ENCODE measurements at regions not wholly inside any gene's neighbourhood (a gene's known extent, or its start where the extent isn't known, plus 50 kb on each side); places are given as distances from the start of the nearest gene placed in this dataset.
"Not testable (repeated sequence)": the region's sequence is repeated elsewhere in the genome, so short reads cannot be mapped to it uniquely, and the experiment has no call there.

DNA sequence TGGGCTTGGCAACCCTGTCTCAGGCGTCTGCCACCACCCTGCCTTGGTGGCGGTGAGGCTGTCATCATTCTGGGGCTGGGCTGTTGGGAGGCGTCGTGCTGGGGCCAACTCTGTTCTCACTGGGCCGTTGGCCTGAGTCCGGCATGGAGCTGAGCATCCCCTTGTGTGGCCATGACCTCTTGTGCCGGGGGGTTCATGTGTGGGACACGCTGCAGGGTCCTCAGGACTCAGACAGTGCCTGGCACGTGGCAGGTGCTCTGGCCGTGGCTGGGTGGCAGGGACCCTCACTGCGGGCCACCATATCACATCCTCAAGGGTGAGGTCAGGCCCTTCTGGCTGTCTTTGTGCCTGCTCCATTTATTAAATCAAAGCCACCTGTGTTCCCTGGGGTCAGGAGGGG, 197.4 kb downstream of the BANP start:
- DNase-seq = not testable (repeated sequence)

DNA sequence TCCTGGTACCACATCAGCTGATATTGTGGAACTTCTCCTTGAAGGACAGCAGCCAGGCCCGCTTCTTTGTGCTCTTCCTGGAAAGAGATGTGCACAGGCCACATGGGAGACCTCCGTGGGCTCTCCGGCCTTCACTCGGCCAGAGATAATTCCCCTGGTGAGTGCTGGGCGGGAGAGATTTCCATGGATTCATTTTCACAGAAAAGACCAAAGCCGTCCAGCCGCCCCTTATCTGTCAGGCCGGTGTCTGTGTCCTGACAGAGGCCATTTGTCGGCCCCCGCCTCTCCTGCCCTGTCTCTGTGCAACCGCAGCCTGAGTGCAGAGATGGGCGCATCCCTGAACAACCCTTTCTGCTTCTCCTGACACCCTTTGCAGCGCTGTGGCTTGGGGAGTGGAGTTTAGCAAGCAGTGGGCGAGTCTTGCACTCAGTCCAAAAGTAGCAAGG, 197.9 kb downstream of the BANP start:
- DNase-seq = not testable (repeated sequence)

DNA sequence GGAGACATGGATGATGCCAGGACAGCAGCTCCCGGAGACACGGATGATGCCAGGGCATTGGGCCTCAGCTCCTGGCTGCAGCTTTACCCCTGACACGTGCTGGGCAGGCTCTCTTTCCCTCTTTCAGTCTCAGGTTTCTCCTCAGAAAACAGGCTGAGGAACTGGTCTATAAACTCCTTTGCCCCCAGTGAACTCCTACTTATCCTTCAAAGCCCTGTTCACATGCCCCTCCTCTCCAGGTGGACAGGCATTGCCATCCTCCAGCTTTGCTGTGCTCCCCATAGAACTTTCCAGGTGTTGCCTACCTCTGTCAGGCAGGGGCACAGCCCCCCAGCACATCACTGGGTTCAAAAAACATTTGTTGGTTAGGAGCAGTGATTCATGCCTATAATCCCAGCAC, 198.4 kb downstream of the BANP start:
- not testable (repeated sequence) for DNase-seq

DNA sequence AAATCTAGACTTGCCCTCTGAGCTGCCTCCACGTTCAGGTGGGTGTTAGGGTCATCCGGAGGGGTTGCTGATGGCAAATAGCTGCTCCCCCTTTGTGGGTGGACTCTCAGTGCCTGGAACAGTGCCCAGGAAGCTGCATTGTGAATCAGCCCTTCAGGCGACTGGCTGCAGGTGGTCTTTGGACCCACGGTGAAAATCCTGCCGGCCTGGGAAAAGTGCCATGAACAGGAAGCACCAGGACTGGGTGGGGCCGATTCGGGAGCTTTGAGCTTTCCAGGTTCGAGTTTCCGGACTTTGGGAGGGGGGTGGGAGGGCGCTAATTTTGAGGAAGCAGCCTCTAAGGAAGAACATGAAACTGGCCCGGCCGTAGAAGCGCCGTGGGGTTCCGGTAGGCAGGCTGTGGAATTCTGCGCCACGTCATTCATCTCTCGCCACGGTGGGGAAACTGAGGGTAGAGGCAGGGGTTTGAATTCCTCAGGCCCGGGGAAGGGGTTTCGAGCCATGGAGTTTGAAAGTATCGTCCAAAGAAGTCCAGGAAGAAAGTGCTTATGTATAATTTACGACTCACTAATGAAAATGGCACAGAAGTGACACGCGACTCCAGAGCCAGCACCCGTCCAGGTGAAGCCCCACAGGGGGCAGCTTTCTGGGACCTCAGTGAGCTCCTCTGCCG, 199.4 kb downstream of the BANP start:
- not testable (repeated sequence) for DNase-seq

DNA sequence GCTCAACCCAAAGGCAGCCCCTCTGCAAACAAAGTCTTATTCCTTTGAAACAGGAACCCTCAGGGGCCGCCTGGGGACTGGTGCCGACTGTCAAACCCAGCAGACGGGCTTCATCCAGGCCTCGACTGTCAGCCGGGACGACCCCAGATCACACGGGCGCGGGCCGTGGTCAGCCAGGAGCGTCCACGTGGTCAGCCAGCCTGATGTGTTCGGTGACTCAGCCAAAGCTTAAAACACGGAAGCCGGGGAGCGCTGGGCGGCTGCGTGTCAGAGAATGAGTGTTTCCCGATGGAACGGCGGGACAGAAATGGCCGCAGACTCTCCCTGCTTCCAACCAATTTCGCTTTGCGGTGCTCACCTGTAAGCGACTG, 199.9 kb downstream of the BANP start:
- DNase-seq = not testable (repeated sequence)

DNA sequence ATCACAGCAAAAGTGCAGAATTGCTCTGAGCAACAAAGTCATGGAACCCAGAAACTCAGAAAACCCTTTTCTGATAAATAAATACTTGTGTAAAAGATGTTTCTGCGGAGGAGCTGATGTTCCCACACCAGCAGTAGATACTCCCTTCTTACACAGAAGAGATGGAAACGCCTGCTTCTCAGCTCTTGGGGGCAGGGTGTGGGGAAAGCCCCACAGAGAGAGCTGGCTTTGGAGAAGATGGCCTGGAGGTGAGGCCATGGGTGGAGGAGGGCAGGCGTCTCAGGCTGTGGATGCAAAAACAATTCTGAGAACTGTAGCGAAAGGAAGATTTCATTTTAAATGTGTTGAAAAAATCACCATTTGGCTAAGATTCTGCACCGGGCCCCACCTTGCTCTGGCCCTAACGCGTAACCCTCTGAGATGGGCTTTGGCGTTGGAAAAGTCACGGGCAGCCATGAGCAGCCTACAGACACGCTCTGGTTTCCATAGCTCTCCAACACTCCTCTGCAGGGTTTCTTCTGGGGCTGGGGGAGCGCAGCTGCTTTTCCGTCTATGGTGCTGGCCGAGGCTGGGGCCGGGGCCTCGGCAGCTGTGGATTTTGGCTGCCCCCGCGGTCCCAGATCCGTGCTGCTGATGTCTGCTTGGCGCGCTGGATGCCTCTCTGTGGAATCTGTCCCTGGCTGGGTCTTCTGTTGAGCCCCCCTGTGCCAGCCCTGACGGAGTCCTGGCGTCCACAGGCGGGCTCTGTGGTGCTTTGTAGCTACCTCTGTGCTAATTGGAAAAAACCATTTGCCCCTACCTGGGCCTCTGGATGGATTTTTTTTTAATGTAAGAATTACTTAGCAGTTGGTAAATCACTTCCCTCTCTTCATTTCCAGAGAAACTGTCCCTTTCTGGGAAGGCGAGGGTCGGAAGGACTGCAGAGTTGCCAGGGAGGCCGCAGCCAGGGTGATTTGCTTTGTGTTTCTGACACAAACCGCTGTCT, 200.9 kb downstream of the BANP start:
- DNase-seq = not testable (repeated sequence)

DNA sequence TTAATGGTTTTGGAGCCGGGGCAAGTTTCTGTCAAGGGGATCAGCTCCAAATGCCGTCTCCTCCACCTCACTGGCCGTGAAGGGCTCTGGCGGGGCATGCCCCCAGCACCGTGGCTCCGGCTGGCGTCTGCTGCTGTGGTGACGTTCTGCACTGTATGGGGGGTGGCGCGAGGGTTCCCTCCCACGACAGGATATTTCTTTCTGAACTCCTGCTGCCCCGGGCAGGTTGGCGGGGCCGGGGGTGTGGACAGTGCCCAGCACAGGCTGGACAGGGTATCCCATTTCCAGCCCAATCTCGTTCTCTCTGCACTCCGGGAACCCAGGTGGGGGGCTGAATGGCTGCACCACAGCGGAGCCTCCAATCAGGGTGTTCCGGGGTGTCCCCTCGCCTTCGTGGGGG, 201.6 kb downstream of the BANP start:
- not testable (repeated sequence) for DNase-seq

DNA sequence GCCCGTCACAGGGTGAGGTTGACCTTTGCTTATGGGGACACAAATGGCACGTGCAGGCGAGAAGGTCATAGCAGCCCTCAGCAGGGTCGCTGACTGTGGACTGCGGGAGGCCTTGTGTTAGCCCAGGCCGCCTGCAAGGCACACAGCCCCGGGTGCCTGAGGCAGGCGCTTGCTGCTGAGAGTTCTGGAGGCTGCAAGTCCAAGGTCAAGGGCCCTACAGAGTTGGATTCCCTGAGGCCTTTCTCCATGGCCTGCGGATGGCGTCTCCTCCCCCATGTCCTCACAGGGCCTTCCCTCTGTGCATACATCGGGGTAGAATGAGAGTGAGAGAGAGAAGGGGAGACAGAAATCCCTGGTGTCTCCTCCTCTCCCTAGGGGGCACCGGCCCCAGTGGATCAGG, 202.3 kb downstream of the BANP start:
- not testable (repeated sequence) for DNase-seq

DNA sequence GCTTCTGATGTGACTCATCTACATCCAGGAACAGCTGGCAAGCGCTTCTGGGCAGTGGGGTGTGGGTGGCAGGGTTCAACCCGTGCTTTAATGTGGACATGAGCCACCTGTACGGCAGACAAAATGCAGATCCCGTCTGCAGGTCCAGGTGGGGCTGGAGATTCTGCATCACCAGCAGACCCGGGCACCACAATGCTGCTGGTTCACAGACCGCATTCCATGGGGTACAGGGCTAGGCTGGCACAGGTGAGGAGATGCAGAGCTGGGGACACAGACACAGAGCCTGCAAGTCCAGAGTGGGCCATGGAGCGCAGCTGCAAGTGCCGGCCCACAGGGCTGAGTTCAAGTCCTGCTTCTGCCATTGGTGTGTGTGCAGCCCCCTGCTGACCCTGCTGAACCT, 203.7 kb downstream of the BANP start:
- DNase-seq = not testable (repeated sequence)

DNA sequence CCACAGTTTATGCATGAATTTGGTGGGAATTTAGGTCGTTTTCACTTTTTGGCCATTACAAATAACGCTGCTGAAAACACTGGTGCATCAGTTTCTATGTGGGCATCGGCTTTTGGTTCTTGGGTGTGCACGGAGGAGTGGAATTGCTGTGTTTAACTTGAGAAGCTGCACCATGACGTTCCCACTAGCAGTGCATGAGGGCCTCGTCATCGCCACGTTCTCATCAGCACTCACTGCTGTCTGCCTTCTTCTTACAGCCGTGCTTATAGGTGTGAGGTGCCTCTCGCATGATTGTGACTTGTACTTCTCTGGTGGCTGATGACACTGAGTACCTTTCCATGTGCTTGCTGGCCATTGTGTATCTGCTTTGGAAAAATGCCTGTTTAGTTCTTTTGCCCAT, 204.4 kb downstream of the BANP start:
- DNase-seq = not testable (repeated sequence)

DNA sequence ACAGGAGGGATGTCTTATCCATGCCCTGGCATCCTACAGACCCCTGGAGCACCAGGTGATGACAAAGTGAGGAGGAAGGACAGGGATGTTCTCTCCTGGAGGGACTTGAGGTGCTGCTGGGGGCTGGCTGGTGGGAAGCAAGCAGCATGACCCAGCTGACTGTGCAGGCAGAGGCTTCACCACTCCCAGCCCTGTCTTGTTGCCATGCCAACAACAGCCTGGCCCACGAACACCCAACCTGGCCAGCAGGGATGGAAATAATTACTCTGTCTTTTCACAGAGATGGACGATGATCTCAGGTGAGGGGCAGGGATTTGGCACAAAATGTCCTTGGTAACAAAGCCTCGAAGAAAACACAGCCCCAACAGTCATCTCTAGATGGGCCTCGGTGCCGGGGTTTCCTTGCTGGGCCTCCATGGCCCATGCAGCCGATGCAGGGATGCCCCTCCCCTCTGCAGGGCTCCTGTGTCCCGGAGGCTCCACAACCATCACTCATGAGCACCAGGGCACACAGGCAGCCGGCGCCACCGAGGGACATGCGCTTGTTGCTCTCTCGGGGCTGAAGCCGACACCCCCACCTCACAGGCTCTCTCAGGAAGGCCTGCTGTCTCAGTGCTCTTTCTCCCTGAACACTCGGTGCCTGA, 205.5 kb downstream of the BANP start:
- DNase-seq = not testable (repeated sequence)

DNA sequence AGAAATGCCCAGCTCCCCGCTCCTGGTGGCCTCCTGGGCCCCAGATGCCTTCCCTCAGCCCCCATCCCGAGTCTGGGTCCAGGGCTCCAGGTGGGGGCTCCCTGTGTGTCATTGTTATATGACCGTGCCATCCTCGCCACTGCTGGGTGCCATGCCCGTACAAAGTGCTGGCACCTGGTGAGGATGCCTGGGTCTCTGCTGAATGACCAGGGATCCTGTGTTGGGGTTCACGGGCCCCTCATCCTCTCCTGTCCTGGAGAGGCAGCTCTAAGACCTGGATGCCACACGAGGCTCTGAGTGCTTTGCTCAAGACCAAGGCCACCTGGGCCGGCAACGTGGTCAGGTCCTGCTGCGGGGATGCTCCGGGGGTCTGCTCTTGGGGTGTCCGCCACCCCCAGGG, 206.5 kb downstream of the BANP start:
- DNase-seq = not testable (repeated sequence)

DNA sequence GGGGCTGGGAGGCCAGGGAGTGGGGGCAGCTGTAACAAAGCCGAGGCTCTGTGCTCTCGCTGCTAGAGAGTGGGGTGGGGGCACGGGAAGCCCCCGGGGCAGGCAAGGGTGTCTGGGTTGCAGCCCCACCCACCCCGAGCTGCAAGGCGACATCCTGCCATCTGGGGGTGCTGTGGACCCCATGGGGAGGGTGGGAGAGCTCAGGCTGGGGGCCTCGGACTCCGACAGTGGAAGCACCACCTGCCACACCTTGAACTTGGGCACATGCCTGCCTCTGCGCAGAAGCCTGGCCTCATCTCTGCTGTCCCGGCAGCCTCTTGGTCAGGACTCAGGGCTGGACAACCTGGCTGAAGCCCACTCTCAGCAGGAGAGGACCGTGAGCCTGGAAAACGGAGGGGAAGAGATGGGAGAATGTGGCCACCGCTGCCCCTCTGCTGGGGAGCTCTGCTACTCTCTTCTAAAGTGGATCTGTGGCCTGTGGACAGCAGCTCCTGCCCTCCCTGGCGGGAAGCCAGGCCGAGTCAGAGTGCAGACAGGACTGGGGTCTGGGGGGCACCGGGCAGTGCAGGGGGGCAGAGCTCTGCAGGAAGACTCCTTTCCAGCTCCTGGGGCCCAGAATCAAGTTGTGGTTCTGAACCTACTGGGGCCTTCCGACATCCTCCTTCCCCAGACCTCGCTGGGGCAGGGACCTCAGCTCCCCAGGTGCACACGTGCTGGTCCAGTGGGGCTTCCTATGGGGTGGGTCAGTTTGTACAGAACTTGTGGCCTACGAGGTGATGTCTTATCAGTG, 207.2 kb downstream of the BANP start:
- not testable (repeated sequence) for DNase-seq

DNA sequence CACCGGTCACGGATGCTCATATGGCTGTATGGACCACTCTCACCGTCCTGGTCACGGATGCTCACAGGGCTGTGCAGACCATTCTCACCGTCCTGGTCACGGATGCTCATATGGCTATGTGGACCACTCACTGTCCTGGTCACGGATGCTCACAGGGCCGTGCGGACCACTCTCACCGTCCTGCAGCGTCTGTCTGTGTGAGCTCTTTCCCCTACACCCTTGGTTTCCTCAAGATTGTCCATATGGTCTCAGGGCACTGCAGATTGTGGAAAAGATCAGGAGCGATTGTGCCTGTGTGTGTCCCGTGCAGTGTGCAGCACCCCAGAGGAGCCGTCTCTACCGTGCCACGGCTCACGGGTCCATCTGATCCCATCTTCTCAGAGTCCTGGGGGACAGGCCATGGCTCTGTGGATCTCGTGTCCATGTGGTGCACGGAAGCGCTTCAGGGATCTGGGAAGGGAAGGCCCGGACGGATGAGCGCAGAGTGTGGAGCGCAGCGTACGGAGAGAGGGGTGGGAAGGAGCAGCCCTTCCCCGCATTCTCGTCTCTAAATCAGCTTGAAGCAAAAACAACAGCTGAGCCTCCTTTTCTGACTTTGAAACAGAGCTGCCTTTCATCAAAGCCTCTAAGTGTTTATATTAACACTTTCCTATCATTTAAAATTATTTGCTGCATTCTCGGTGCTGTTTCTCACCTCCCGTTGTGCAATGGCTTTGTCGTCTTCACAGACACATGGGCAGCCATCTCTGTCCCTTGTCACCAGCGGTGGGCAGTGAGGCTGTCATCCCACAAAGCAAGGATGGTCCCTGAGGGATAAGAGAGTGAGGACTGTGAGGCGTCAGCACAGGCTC, 208.0 kb downstream of the BANP start:
- DNase-seq = not testable (repeated sequence)

DNA sequence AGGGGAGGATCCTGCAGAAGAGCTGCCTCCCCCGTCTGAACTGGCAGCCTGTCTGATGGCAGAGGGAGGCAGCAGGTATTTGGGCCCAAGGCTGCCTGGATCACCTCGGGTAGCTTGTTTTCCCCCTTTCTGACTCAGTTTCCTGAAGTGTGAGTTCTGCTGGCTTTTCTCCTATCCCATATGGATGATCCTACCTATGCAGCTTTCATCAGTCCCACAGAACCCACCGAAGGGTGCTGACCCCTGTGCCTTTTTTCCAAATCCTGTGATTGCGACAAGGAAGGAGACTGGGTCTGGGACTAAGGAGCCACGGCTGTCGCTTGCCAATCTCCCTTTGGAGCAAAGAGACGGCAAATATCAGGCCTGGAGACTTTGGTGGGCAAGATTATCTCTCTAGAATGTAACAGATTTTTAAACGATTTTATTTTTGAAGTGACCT, 208.7 kb downstream of the BANP start:
- DNase-seq = not testable (repeated sequence)

DNA sequence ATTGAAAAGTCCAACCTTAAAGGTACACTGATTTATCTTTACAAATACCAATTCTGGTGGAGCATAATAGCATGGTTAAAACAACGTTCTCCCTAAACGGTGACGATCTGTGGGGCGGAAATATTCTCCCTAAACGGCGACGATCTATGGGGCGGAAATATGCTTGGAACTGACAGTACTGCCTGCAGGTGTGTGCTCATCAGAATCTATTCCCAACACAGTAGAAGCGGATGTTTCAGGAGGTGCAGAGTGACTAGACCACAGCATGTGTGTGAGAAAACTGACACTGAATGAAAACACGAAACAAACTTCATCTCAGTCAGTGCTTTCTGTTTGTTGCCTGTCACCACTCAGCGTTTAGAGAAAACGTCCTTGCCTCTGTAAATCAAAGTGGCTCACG, 210.0 kb downstream of the BANP start:
- not testable (repeated sequence) for DNase-seq

DNA sequence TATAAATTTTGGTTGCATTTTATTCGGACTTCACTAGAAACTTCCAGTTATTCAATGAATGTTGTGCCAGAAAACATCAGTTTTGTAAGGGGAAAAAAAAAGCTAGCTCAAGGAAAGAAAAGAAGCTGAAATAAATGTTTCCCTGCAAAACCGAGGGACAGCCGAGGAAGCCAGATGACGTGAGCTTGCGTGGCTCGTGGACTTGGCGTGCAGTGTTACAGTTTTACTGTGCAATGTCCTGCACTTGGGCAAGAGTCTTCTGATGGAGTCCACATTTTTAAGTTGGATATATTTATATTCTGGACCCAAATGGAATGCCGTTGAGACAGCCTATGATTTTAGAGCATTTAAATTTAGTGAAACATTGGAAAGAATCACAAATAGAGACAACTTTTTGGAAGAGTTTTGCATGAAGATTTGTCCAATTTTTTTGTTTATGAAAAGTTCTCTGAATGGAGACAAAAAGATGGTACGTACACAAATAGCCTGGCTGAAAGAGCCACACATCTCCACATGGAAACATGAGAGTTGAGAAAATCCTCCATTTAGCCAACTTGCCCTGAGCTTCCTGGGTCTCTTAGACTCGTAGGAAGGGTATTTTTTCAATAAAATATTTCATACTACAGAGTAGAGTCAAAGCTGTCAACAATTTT, 210.5 kb downstream of the BANP start:
- not testable (repeated sequence) for DNase-seq

DNA sequence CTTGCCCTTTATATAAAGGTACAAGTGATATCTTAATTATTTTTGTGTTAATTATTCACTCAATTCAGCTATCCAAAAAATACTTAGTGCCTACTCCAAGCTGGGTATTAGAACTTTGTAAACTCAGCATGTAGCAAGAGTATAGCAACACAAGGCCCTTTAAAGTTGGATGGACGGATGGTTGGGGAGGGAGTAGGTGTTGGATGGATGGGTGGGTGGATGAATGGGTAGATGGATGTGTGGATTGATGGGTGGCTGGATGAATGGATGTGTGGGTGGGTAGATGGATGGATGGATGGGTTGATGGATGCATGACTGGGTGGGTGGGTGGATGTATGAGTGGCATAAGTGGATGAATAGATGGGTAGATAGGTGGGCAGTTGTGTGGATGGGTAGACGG, 211.5 kb downstream of the BANP start:
- DNase-seq = not testable (repeated sequence)

DNA sequence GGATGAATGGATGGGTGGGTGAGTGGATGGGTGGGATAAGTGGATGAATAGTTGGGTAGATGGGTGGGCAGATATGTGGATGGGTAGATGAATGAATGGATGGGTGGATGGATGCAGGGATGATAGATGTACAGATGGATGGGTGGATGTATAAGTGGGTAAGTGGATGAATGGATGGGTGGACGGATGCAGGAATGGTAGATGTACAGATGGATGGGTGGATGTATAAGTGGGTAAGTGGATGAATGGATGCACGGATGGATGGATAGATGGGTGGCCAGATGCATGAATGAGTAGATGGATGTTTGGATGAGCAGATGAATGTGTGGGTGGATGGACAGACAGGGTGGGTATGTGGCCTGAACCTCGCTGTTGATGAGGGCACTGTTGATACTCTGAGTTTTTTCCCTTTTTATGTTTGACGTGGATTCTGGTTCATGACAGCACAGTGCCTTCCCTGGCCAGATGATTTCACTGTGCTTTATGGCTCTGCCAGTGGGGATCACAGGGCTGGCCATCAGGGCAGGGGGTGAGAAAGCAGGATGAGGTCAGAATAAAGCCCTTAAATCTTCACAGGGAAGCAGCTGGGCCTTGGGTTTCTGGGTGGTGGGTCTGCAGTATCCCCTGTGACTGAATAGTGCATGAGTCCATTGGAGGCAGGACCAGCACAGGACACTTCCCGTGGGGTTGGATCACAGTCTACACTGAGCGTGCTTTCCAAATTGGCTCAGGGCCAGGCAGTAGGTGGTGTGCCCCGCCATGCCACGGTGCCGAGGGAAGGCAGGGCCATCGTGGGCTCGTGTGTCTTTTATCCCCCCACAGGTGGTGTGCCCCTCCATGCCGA, 213.2 kb downstream of the BANP start:
- not testable (repeated sequence) for DNase-seq

DNA sequence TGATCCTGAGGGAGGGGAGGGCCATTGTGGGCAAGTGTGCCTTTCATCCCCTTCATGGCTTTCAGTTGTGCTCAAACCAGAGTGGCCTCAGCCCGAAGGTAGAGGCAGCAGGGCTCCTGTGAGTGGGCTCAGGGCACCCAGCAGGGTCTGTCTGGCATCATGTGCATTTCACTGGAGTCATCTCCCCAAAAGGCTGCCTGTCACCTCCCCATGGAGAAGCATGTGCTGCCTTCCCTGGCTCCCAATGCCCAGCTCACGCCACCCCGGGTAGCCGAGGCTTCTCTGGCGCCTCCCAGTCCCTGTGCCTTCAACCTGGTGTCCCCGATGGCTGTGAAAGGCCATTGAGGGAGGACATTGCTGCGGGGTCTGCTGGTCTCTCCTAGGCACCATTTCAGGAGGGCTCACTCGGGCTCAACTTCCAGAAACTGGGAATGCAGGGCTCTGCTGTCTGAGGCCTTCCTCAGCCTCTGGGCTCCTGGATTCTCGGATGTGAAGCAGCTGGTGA, 213.9 kb downstream of the BANP start:
- not testable (repeated sequence) for DNase-seq
